ENCODE measurements at regions not wholly inside any gene's neighbourhood (a gene's known extent, or its start where the extent isn't known, plus 50 kb on each side); places are given as distances from the start of the nearest gene placed in this dataset.

GRCh38 chrX:42615161-42615563, 162.8 kb downstream of the PPP1R2C start:
- Histone ChIP-seq H3K4me1 (no peaks in the 10 kb centered on the region), H3K36me3 (replicated peaks in 1 of 2; ENCODE audit: insufficient read depth in 1 of 2, low read depth in 2 of 2) (no peaks in the 10 kb centered on the region)

GRCh38 chrX:42606591-42606990, 171.4 kb downstream of the PPP1R2C start:
- Histone ChIP-seq H3K36me3 (replicated peaks in 1 of 2; ENCODE audit: insufficient read depth in 1 of 2, low read depth in 2 of 2) (no peaks in the 10 kb centered on the region), H3K4me1 (peaks cover 4% of the 10 kb centered on the region), H3K27me3 (no peaks in the 10 kb centered on the region), H3K9me3 (no peaks in the 10 kb centered on the region), H3K4me3 (no peak overlapping the region), H3K27ac (no peak overlapping the region)
- TF ChIP-seq CTCF (IDR thresholded peaks at IDR 0.05) (no peak), POLR2A (IDR thresholded peaks at IDR 0.05) (no peak)
- DNase-seq (no peak), ATAC-seq (no peak)
- WGBS, 2 donors: 85 to 90% methylated on average over 3 to 4 of the region's 4 CpGs
- intact Hi-C loops (cut with DNase I): no loop called here

More at GRCh38 chrX:42615161-42615563, 162.8 kb downstream of the PPP1R2C start:
- TF ChIP-seq POLR2A (IDR thresholded peaks at IDR 0.05): no peak
- TF ChIP-seq CTCF (IDR thresholded peaks at IDR 0.05): no peak
- 86 to 90% methylated on average over 1 of the region's 1 CpG for WGBS, 2 donors
- DNase-seq: peak in 1 of 4 donors; percentile 28
- Histone ChIP-seq H3K4me3 (no peak overlapping the region), H3K9me3 (no peaks in the 10 kb centered on the region), H3K27me3 (no peaks in the 10 kb centered on the region), H3K27ac (no peak overlapping the region)
- no peak for ATAC-seq
- intact Hi-C loops (cut with DNase I): no loop called here

GRCh38 chrX:42604302-42604701, 173.7 kb downstream of the PPP1R2C start:
- DNase-seq (no peak), ATAC-seq (no peak)
- Histone ChIP-seq H3K4me1 (peaks cover 4% of the 10 kb centered on the region), H3K4me3 (no peak overlapping the region), H3K9me3 (no peaks in the 10 kb centered on the region), H3K36me3 (replicated peaks in 1 of 2; ENCODE audit: insufficient read depth in 1 of 2, low read depth in 2 of 2) (no peaks in the 10 kb centered on the region), H3K27me3 (no peaks in the 10 kb centered on the region), H3K27ac (no peak overlapping the region)
- intact Hi-C loops (cut with DNase I): no loop called here
- TF ChIP-seq CTCF (IDR thresholded peaks at IDR 0.05): no peak
- no peak for TF ChIP-seq POLR2A (IDR thresholded peaks at IDR 0.05)
- 91 to 94% methylated on average over 2 of the region's 2 CpGs for WGBS, 2 donors

- TF ChIP-seq CTCF (IDR thresholded peaks at IDR 0.05) (no peak), POLR2A (IDR thresholded peaks at IDR 0.05) (no peak)
- no peak overlapping the region for H3K4me3 ChIP-seq
- intact Hi-C loops (cut with DNase I): no loop called here
- no peaks in the 10 kb centered on the region for H3K36me3 ChIP-seq (replicated peaks in 1 of 2; ENCODE audit: insufficient read depth in 1 of 2, low read depth in 2 of 2)
- peak; percentile 40 for ATAC-seq
- DNase-seq: no peak
- H3K27me3 ChIP-seq: no peaks in the 10 kb centered on the region
- no peaks in the 10 kb centered on the region for H3K9me3 ChIP-seq
- H3K4me1 ChIP-seq: peaks cover 4% of the 10 kb centered on the region
- 28 to 31% methylated on average over 2 of the region's 2 CpGs for whole genome bisulfite sequencing, 2 donors
- no peak overlapping the region for H3K27ac ChIP-seq
Observed at GRCh38 chrX:42603016-42603415, 174.9 kb downstream of the PPP1R2C start.

GRCh38 chrX:42602566-42602965, 175.4 kb downstream of the PPP1R2C start:
- Histone ChIP-seq H3K36me3 (replicated peaks in 1 of 2; ENCODE audit: insufficient read depth in 1 of 2, low read depth in 2 of 2) (no peaks in the 10 kb centered on the region), H3K27me3 (no peaks in the 10 kb centered on the region), H3K9me3 (no peaks in the 10 kb centered on the region), H3K27ac (no peak overlapping the region), H3K4me3 (no peak overlapping the region), H3K4me1 (peaks cover 4% of the 10 kb centered on the region)
- intact Hi-C loops (cut with DNase I): no loop called here
- TF ChIP-seq CTCF (IDR thresholded peaks at IDR 0.05): no peak
- TF ChIP-seq POLR2A (IDR thresholded peaks at IDR 0.05): no peak
- ATAC-seq (peak; percentile 24), DNase-seq (peak in 1 of 4 donors; percentile 1)
- WGBS, 2 donors: 27 to 57% methylated on average over 1 of the region's 1 CpG

All from body of pancreas (tissue), 4 donors.